Forelimb muscle (tissue), 1 donor: ENCODE measurements at regions not wholly inside any gene's neighbourhood (a gene's known extent, or its start where the extent isn't known, plus 50 kb on each side); places are given as distances from the start of the nearest gene placed in this dataset.
"Not testable (repeated sequence)": the region's sequence is repeated elsewhere in the genome, so short reads cannot be mapped to it uniquely, and the experiment has no call there.

Experiments used
- DNase-seq: peaks from one replicate; pipeline ENCODE4 v3.0.0-alpha.2; 2013; ENCODE audit warnings: low read depth

DNA sequence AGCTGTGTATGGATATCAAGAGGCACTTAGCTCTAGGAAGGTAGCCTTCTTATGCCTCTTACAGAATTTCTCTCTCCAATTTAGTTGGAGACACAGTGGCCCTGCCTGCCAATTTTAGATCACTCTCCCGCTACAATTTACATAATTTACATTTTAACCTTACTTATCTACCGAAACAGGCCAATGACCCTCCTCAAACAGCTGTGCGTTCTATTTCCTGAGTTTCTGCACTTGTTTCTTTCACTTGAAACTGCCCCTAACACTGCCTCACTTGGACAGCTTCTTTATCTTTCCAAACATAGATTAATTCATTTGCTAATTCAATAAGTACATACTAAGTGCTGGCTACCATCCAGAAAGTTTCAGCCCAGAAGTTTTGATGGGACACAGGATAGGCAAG lies 52.9 kb upstream of the HDDC2 start:
- no peak for DNase-seq

DNA sequence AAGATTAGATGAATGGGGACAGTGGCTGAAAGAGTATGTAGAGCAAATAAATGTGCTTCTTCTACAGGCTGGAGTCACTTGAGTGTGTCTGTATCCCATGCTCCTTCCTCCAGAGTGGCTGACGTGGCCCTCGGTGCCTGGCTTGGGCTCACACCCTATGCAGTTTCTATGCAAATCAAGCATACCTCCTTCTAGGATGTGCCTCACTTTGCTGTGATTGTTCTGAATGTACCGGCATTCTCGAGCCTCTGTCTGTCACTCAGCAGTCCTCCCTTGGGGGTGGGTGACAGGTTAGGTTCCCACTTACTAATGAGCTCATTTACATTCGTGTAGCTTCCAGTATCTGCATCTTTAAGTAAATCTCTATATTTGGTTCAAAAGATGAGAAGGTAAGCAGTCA lies 55.1 kb upstream of the HDDC2 start:
- DNase-seq = no peak

DNA sequence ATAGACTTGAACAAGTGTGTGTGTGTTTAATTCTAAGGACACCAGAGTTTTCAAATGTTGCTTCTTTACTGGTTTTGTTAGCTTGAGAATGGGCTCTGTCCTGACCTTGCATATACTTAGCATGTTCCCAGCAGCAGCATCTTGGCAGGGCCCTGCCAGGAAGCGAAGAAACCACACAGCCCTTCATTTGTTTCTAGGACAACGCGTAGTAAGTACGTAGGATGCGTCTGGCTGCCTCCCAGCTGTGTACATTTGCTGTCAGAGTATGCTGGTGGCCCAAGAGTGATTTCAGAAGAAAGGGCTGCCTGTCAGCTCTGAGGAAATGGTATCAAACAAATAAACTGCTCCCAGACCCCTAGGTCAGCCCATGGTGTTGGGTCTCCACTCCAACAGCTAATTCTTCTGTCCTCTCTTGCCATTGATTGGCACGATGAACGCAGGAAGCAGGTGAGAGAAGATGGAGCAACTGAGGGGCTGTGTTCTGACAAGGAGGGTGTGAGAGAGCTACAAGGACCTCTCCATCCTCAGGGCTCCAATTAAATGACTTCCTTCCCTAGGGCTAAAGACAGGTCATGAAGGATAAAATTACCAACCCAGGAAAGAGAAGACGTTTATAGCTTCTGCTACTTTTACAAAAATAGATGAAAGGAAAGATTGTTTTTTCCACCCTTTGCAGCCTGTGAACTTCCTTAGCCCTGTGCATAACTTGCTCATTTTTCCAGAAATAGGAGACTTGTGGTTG lies 55.9 kb upstream of the HDDC2 start:
- DNase-seq = no peak

- no peak for DNase-seq
These were observed 57.1 kb upstream of the HDDC2 start for GRCh38 chr6:125358898-125359297.

DNA sequence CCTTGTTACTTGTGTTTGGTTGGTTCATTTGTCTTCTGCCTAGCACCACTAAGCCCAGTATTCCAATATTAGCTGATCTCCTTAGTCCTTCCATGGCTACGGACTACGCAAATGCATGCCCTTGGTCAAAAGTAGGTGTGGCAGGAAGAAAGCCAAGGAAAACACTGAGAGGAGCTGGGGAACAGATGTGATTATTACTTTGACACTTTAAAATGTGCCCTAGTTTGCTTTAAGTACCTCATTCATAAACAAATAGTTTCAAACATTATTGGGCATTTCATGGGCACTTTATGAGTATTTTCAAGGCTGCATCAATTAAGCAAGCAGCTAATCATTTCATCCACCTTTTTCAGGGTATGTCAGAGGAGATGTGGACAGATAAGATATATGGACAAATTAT lies 60.1 kb upstream of the HDDC2 start:
- DNase-seq = no peak

GRCh38 chr6:125363039-125363823 lies 61.5 kb upstream of the HDDC2 start:
- DNase-seq = no peak

- DNase-seq = no peak
These were observed 62.0 kb upstream of the HDDC2 start for GRCh38 chr6:125363824-125364165.

DNA sequence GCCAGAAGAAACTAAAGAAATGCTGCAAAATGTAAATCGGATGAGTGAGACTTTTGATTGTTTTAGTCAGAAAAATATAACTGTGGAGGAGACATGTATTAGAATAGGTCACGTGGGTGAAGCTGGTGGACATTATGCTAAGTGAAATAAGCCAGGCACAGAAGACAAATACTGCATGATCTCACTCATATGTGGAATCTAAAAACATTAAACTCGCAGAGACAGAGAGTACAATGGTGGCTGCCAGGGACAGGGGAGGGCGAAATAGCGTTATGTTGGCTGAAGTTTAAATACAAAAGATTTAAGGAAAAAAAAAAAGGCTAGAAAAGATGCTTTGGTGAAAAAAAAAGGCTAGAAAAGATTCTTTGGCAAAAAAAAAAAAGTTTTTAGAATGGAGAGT lies 63.5 kb upstream of the HDDC2 start:
- DNase-seq = no peak

GRCh38 chr6:125367036-125367782 lies 65.4 kb upstream of the HDDC2 start:
- no peak for DNase-seq

- DNase-seq = no peak
These were observed 68.6 kb upstream of the HDDC2 start for GRCh38 chr6:125370343-125370742.

- no peak for DNase-seq
These were observed 73.2 kb upstream of the HDDC2 start for GRCh38 chr6:125375013-125375412.

DNA sequence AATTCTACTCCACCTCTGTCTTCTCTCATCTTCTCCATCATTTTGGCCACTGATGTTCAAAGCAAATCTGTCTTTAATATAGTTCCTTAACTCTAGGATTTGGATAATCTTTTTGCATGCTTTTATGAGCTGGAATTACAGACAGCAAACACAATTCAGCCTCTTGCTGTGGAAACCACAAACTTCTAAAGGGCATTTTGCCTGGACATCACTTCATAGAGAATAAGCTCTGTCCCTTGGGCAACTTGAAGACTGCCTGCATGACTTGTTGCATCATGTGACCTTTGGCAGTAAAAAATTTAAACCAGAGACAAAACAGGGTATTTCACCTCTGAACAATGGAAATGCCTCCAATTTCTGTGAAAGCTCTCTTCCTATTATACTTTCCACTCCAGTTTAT lies 74.1 kb upstream of the HDDC2 start:
- no peak for DNase-seq

DNA sequence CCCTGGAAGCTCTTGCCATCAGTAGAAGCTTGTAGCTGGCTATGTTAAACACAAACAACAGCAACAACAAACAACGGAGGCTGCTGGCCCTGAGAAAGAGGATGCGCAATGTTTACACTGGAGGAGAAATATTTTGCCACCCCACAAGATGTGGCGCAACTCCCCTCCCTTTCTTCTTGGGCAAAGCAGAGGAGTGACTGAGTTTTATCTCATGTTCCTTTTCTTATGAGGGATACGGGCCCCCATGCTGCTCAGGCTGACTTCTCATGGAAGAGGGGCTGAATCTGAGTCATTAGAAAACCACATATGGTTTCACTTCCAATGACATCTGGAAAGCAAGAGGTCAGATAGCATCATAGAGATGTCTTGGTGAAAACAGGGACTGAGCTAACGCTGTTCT lies 75.9 kb upstream of the HDDC2 start:
- DNase-seq = no peak

DNA sequence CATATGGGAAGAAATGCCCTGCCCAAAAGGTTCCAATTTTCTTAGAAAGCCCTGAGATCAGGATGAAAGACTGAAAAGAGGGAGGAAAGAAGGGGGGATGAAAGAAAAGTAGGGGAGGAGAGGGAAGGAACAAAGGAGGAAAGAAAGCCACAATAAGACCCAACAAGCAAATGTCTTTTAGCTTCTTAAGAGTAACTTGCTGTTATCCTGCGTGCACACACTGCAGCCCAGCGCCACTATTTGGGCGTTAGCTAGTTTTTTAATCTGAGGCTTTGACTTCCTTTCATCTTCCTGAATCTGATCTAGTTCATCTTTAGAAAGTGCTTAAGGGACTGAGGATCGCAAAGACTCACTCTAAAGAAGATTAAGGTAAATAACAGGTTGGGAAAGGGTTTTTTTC lies 77.4 kb upstream of the HDDC2 start:
- DNase-seq = no peak

- DNase-seq = no peak
These were observed 78.7 kb upstream of the HDDC2 start for GRCh38 chr6:125380474-125380873.

- not testable (repeated sequence) for DNase-seq
These were observed 84.6 kb upstream of the HDDC2 start for GRCh38 chr6:125386337-125386736.

- no peak for DNase-seq
These were observed 90.9 kb upstream of the HDDC2 start for GRCh38 chr6:125392682-125393081.

DNA sequence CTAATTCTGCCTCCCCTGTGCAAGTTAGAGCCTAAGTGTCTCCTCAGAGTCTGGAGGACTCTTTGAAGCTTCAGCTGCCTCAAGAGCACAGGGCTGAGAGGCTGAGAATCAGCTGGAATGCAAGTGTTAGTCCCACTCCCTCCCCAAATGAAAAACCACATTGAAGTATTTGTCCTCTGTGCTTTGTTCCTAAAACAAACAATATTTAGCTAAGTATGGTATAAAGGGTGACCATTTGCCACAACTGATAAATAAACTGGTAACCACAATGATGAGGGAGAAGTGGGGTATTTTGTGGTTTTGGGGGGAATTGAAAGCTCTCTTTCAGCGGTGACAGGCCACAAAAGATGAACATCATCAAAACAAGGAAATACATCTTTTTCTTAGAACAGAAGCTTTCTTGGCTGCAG lies 91.7 kb upstream of the HDDC2 start:
- DNase-seq = no peak

DNA sequence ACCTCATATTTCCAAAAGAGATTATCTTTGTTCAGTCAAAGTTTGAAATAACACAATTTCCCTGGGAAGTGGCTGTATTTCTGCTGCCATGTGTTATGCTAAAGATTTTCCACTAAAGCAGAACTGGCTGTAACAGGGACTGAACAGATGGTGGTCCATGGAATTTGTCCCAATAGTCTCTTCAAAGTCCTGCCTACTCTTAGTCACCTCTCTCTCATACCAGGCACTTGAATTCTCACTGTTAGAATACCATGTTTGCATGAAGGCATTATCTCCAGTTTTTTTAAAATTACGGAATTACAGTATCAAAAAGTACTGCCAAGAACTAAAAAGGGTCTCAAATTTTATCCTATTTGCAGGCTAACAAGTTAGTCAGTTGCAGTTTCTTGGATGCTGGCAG lies 105.0 kb upstream of the HDDC2 start:
- DNase-seq = no peak

- DNase-seq = no peak
These were observed 112.7 kb upstream of the HDDC2 start for GRCh38 chr6:125414507-125414906.

GRCh38 chr6:125415913-125416312 lies 114.1 kb upstream of the HDDC2 start:
- DNase-seq = no peak

DNA sequence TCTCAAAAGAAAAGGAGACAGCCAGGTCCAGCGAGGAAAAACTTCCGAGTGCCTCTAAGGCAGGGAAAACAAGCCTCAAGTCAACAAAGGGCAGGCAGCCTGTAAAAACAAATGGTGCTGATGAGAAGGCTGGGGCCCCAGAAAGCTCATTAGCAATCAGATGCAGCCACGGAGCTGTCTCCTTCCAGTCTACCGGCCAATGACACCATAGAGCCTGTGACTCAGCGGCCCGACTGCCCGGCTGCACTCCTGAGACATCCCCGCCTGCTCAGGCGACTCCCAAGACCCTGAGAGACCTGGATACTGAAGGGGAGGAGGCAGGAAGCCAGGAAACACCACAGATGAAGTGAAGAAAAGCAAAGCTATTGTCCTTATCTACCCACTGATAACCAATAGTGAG lies 120.1 kb upstream of the HDDC2 start:
- DNase-seq = no peak

GRCh38 chr6:125423047-125423446 lies 121.3 kb upstream of the HDDC2 start:
- DNase-seq = no peak
